A549 (cell line): ENCODE measurements at regions not wholly inside any gene's neighbourhood (a gene's known extent, or its start where the extent isn't known, plus 50 kb on each side); places are given as distances from the start of the nearest gene placed in this dataset.

ENCODE experiments used
- ATAC-seq, 2 experiments: fragments of 200-7000 bp in 1 of 2; fragments of >200 bp in 1 of 2; cut with Nextera tagmentation in 1 of 2; cut with Tn5 transposase in 1 of 2; 3 replicates each; pipeline versions ENCODE4 v1.8.0 to v1.9.1; 2018 to 2020; ENCODE audit warnings: mild to moderate bottlenecking in 1 of 2, moderate library complexity in 1 of 2
- CTCF ChIA-PET: fragments of 300-600 bp; sonication (Branson Sonifier 250); formaldehyde crosslinking; extraction: SDS; loops from one replicate; lab custom pipeline; 2021; ENCODE audit warnings: antibody characterized with exemption, inconsistent platforms; lab: Yijun Ruan, JAX
- POLR2A ChIA-PET: fragments of 350-600 bp; formaldehyde crosslinking; extraction: SDS; loops from one replicate; lab custom pipeline; 2021; ENCODE audit warnings: antibody characterized with exemption, inconsistent platforms; lab: Yijun Ruan, JAX
- DNase-seq, 2 experiments: peaks; one replicate each; pipeline versions ENCODE4 v3.0.0 to v3.0.0-alpha.2; 2011 to 2016; ENCODE audit warnings: low read depth in 1 of 2, low spot score in 1 of 2
- FAIRE-seq: peaks from 2 replicates; lab custom pipeline; 2011; peaks lifted over from hg19 to GRCh38; lab: Jason Lieb, UNC
- H3K27ac ChIP-seq, 2 experiments: fragments of >200 bp; sonication (Bioruptor Twin); formaldehyde crosslinking; 3 replicates each; pipeline ENCODE4 v1.5.1; 2016 to 2017
- H3K4me1 ChIP-seq: fragments of >200 bp; sonication (Bioruptor Twin); formaldehyde crosslinking; 3 replicates; pipeline ENCODE4 v1.6.1; 2016
- H3K4me2 ChIP-seq: fragments of >200 bp; sonication (Bioruptor Twin); formaldehyde crosslinking; 3 replicates; pipeline ENCODE4 v1.6.1; 2016
- H3K4me3 ChIP-seq: fragments of >200 bp; sonication (Bioruptor Twin); formaldehyde crosslinking; 3 replicates; pipeline ENCODE4 v1.5.1; 2016
- H3K9me3 ChIP-seq: fragments of >200 bp; sonication (Bioruptor Twin); formaldehyde crosslinking; 3 replicates; pipeline ENCODE4 v1.6.1; 2016
- BCL3 ChIP-seq: fragments of >200 bp; sonication (Bioruptor Twin); formaldehyde crosslinking; IDR thresholded peaks from 3 replicates; pipeline ENCODE4 v1.6.1; 2016
- BHLHE40 ChIP-seq: IDR thresholded peaks from 2 replicates; pipeline ENCODE4 v1.6.1; 2012; ENCODE audit warnings: low read depth, low read length, inconsistent platforms
- CBX2 ChIP-seq: fragments of 200-600 bp; sonication (generic); IDR thresholded peaks from 2 replicates; pipeline ENCODE4 v1.6.1; 2016; ENCODE audit warnings: low read depth, mild to moderate bottlenecking, borderline replicate concordance
- CEBPB ChIP-seq, 2 experiments: fragments of >200 bp in 1 of 2; sonication (Bioruptor Twin) in 1 of 2; formaldehyde crosslinking in 1 of 2; IDR thresholded peaks; 2 replicates each; pipeline ENCODE4 v1.6.1; 2012 to 2016
- CHD2 ChIP-seq: fragments of 150-350 bp; IDR thresholded peaks from 2 replicates; pipeline ENCODE4 v1.6.1; 2014; ENCODE audit warnings: low read length; ENCODE audit not compliant: partially characterized antibody
- CHD4 ChIP-seq: fragments of 200-600 bp; sonication (generic); IDR thresholded peaks from 2 replicates; pipeline ENCODE4 v1.6.1; 2016; ENCODE audit warnings: antibody characterized with exemption, mild to moderate bottlenecking, borderline replicate concordance
- EP300 ChIP-seq, 2 experiments: fragments of >200 bp; sonication (Bioruptor Twin); formaldehyde crosslinking; IDR thresholded peaks; 2 replicates in 1 of 2; 3 replicates in 1 of 2; pipeline ENCODE4 v1.6.1; 2016 to 2017
- ESRRA ChIP-seq: fragments of 150-350 bp; IDR thresholded peaks from 2 replicates; pipeline ENCODE4 v1.6.1; 2014; ENCODE audit warnings: mild to moderate bottlenecking, low read length, borderline replicate concordance
- HMGXB4 ChIP-seq: fragments of 250-450 bp; sonication (Bioruptor Pico); IDR thresholded peaks from 2 replicates; pipeline ENCODE4 v1.5.0; 2021; ENCODE audit warnings: mild to moderate bottlenecking, moderate library complexity, borderline replicate concordance
- JUN ChIP-seq, 2 experiments: fragments of >200 bp; sonication (Bioruptor Twin); formaldehyde crosslinking; IDR thresholded peaks; 2 replicates in 1 of 2; 3 replicates in 1 of 2; pipeline ENCODE4 v1.6.1; 2016 to 2017
- MAFK ChIP-seq: fragments of 450-650 bp; IDR thresholded peaks from 2 replicates; pipeline ENCODE4 v1.6.1; 2014; ENCODE audit not compliant: partially characterized antibody
- MAX ChIP-seq: IDR thresholded peaks from 2 replicates; pipeline ENCODE4 v1.6.1; 2012
- NFE2L2 ChIP-seq: fragments of 150-350 bp; conservative IDR thresholded peaks from 2 replicates; pipeline ENCODE4 v1.6.1; 2014; ENCODE audit warnings: low read length
- NR3C1 ChIP-seq: fragments of >200 bp; sonication (Bioruptor Twin); formaldehyde crosslinking; IDR thresholded peaks from 3 replicates; pipeline ENCODE4 v1.6.1; 2017
- POLR2AphosphoS2 ChIP-seq: conservative IDR thresholded peaks from 2 replicates; pipeline ENCODE4 v1.6.1; 2012; ENCODE audit warnings: low read length, improper control_type of control experiment, inconsistent platforms
- REST ChIP-seq: fragments of 200-600 bp; sonication (generic); IDR thresholded peaks from 2 replicates; pipeline ENCODE4 v1.6.1; 2016; ENCODE audit warnings: antibody characterized with exemption, mild to moderate bottlenecking, moderate library complexity
- RFX5 ChIP-seq: fragments of 450-650 bp; IDR thresholded peaks from 2 replicates; pipeline ENCODE4 v1.7.1; 2014; ENCODE audit warnings: antibody characterized with exemption, mild to moderate bottlenecking, moderate library complexity
- USF2 ChIP-seq: fragments of 450-650 bp; IDR thresholded peaks from 2 replicates; pipeline ENCODE4 v1.6.1; 2014; ENCODE audit warnings: antibody characterized with exemption
- ZSCAN20 ChIP-seq: fragments of 250-450 bp; sonication (Bioruptor Pico); IDR thresholded peaks from 2 replicates; pipeline ENCODE4 v1.8.0; 2022; ENCODE audit warnings: mild to moderate bottlenecking, moderate library complexity
- WGBS: methylation state at CpG from one replicate; pipeline ENCODE4 v1.1.6; 2017; ENCODE audit errors: missing lambda C conversion rate; 5-methylcytosine and 5-hydroxymethylcytosine counted together

- DNase-seq, result no peak
- ChIA-PET CTCF (no interaction called here), POLR2A (no interaction called here)
Measured at GRCh38 chr10:31253237-31253636, 65.8 kb upstream of the ZEB1 start.

GRCh38 chr10:31261511-31262311 lies 57.3 kb upstream of the ZEB1 start:
- Histone ChIP-seq H3K4me2 (no peak overlapping the region), H3K27ac (no peak overlapping the region), H3K4me1 (no peaks in the 10 kb centered on the region), H3K9me3 (no peaks in the 10 kb centered on the region), H3K4me3 (no peak overlapping the region)
- ATAC-seq (no peak), FAIRE-seq (no peak), DNase-seq (no peak)
- POLR2A ChIA-PET, result no interaction called here
- CTCF ChIA-PET, result interaction anchor here (0.6 to 1.0 kb wide), 2 partner anchors 21 to 402 kb away, joined by 3 to 5 read pairs; no protein-coding TSS in a partner anchor
- WGBS, result 72% methylated on average over 6 of the region's 6 CpGs
- TF ChIP-seq ZSCAN20 (CRISPR knock-in tag) (no peak), REST (no peak), MAFK (no peak), HMGXB4 (no peak), CBX2 (no peak), CHD2 (no peak), MAX (no peak), EP300 (IDR thresholded peaks at IDR 0.05) (no peak), ESRRA (no peak), CEBPB (IDR thresholded peaks at IDR 0.05) (no peak)

More at GRCh38 chr10:31253237-31253636, 65.8 kb upstream of the ZEB1 start:
- H3K4me2 ChIP-seq, result no peak overlapping the region
- ATAC-seq (no peak), FAIRE-seq (no peak)
- H3K4me3 ChIP-seq, result no peak overlapping the region
- H3K4me1 ChIP-seq, result no peaks in the 10 kb centered on the region
- WGBS, result 0% methylated on average over 1 of the region's 1 CpG
- no peak overlapping the region for H3K27ac ChIP-seq
- TF ChIP-seq JUN (IDR thresholded peaks at IDR 0.05) (no peak), BHLHE40 (no peak), RFX5 (no peak), POLR2AphosphoS2 (no peak), CHD4 (no peak), CBX2 (no peak), ZSCAN20 (CRISPR knock-in tag) (no peak), NR3C1 (no peak), NFE2L2 (no peak), REST (no peak), USF2 (no peak), BCL3 (no peak)
- H3K9me3 ChIP-seq, result peaks cover 4% of the 10 kb centered on the region; the same call in 1 of the 3 replicates
